ENCODE measurements at regions not wholly inside any gene's neighbourhood (a gene's known extent, or its start where the extent isn't known, plus 50 kb on each side); places are given as distances from the start of the nearest gene placed in this dataset.

GRCh38 chr14:97443412-97443811, 646.2 kb downstream of the VRK1 start:
- no peak for DNase-seq (ENCODE audit: low read depth)

GRCh38 chr14:97444248-97444647, 647.1 kb downstream of the VRK1 start:
- DNase-seq (ENCODE audit: low read depth), result no peak

- no peak for DNase-seq (ENCODE audit: low read depth)
Measured at GRCh38 chr14:97445367-97445766, 648.2 kb downstream of the VRK1 start.

GRCh38 chr14:97446087-97446486, 648.9 kb downstream of the VRK1 start:
- no peak for DNase-seq (ENCODE audit: low read depth)

- no peak for DNase-seq (ENCODE audit: low read depth)
Measured at GRCh38 chr14:97452314-97452713, 655.1 kb downstream of the VRK1 start.

- no peak for DNase-seq (ENCODE audit: low read depth)
Measured at GRCh38 chr14:97453991-97454390, 656.8 kb downstream of the VRK1 start.

GRCh38 chr14:97456462-97456861, 659.3 kb downstream of the VRK1 start:
- no peak for DNase-seq (ENCODE audit: low read depth)

- DNase-seq (ENCODE audit: low read depth), result no peak
Measured at GRCh38 chr14:97456958-97457357, 659.8 kb downstream of the VRK1 start.

GRCh38 chr14:97457575-97458085, 660.4 kb downstream of the VRK1 start:
- no peak for DNase-seq (ENCODE audit: low read depth)

- DNase-seq (ENCODE audit: low read depth), result no peak
Measured at GRCh38 chr14:97458255-97458654, 661.1 kb downstream of the VRK1 start.

- no peak for DNase-seq (ENCODE audit: low read depth)
Measured at GRCh38 chr14:97458661-97459579, 661.7 kb downstream of the VRK1 start.

- DNase-seq (ENCODE audit: low read depth), result no peak
Measured at GRCh38 chr14:97462081-97462480, 664.9 kb downstream of the VRK1 start.

GRCh38 chr14:97468220-97468619, 671.0 kb downstream of the VRK1 start:
- no peak for DNase-seq (ENCODE audit: low read depth)

GRCh38 chr14:97477353-97477752, 680.2 kb downstream of the VRK1 start:
- DNase-seq (ENCODE audit: low read depth), result no peak

GRCh38 chr14:97485201-97485600, 688.0 kb downstream of the VRK1 start:
- DNase-seq (ENCODE audit: low read depth), result no peak

GRCh38 chr14:97486601-97487120, 689.5 kb downstream of the VRK1 start:
- no peak for DNase-seq (ENCODE audit: low read depth)

- DNase-seq (ENCODE audit: low read depth), result no peak
Measured at GRCh38 chr14:97489750-97490149, 692.6 kb downstream of the VRK1 start.

GRCh38 chr14:97490521-97491070, 693.4 kb downstream of the VRK1 start:
- no peak for DNase-seq (ENCODE audit: low read depth)

GRCh38 chr14:97491697-97492096, 694.5 kb downstream of the VRK1 start:
- no peak for DNase-seq (ENCODE audit: low read depth)

GRCh38 chr14:97499790-97500481, 702.8 kb downstream of the VRK1 start:
- no peak for DNase-seq (ENCODE audit: low read depth)

- DNase-seq (ENCODE audit: low read depth), result no peak
Measured at GRCh38 chr14:97506626-97507025, 709.4 kb downstream of the VRK1 start.

GRCh38 chr14:97513891-97514290, 716.7 kb downstream of the VRK1 start:
- DNase-seq (ENCODE audit: low read depth), result no peak

Data from GM04504 (cell line).